ENCODE measurements at regions not wholly inside any gene's neighbourhood (a gene's known extent, or its start where the extent isn't known, plus 50 kb on each side); places are given as distances from the start of the nearest gene placed in this dataset.

GRCh38 chr5:24045046-24045445 is 537.6 kb downstream of the PRDM9 start:
- Histone ChIP-seq H3K27me3 (no peaks in the 10 kb centered on the region), H3K4me1 (no peaks in the 10 kb centered on the region), H3K36me3 (no peaks in the 10 kb centered on the region), H3K27ac (no peak overlapping the region), H3K9me3 (no peaks in the 10 kb centered on the region), H3K4me3 (no peak overlapping the region)
- TF ChIP-seq, protein P1, sequence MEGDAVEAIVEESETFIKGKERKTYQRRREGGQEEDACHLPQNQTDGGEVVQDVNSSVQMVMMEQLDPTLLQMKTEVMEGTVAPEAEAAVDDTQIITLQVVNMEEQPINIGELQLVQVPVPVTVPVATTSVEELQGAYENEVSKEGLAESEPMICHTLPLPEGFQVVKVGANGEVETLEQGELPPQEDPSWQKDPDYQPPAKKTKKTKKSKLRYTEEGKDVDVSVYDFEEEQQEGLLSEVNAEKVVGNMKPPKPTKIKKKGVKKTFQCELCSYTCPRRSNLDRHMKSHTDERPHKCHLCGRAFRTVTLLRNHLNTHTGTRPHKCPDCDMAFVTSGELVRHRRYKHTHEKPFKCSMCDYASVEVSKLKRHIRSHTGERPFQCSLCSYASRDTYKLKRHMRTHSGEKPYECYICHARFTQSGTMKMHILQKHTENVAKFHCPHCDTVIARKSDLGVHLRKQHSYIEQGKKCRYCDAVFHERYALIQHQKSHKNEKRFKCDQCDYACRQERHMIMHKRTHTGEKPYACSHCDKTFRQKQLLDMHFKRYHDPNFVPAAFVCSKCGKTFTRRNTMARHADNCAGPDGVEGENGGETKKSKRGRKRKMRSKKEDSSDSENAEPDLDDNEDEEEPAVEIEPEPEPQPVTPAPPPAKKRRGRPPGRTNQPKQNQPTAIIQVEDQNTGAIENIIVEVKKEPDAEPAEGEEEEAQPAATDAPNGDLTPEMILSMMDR (IDR thresholded peaks at IDR 0.05 in 4 of 5, conservative IDR thresholded peaks at IDR 0.05 in 1 of 5), result no peak
- TF ChIP-seq POLR2A (IDR thresholded peaks at IDR 0.05), result no peak
- intact Hi-C loops (cut with DNase I; ENCODE audit: low total_unique reads), result no loop called here
- ATAC-seq, result no peak
- in situ Hi-C loops (cut with MboI; ENCODE audit: low sequenced_read_pairs in 4 of 4), result no loop called here
- DNase-seq, result no peak

- intact Hi-C loops (cut with DNase I; ENCODE audit: low total_unique reads) (no loop called here), in situ Hi-C loops (cut with MboI; ENCODE audit: low sequenced_read_pairs in 4 of 4) (no loop called here)
- H3K27me3 ChIP-seq, result no peaks in the 10 kb centered on the region
- no peak for TF ChIP-seq POLR2A (IDR thresholded peaks at IDR 0.05)
- TF ChIP-seq, protein P1 (IDR thresholded peaks at IDR 0.05 in 4 of 5, conservative IDR thresholded peaks at IDR 0.05 in 1 of 5), result no peak
- DNase-seq (no peak), ATAC-seq (no peak)
- no peaks in the 10 kb centered on the region for H3K4me1 ChIP-seq
- H3K4me3 ChIP-seq, result no peak overlapping the region
- H3K36me3 ChIP-seq, result no peaks in the 10 kb centered on the region
- H3K27ac ChIP-seq, result no peak overlapping the region
- H3K9me3 ChIP-seq, result no peaks in the 10 kb centered on the region
These were observed 546.3 kb downstream of the PRDM9 start for GRCh38 chr5:24053737-24054136.

- intact Hi-C loops (cut with DNase I; ENCODE audit: low total_unique reads), result no loop called here
- H3K36me3 ChIP-seq, result no peaks in the 10 kb centered on the region
- ATAC-seq (no peak), DNase-seq (no peak)
- H3K27me3 ChIP-seq, result no peaks in the 10 kb centered on the region
- H3K4me3 ChIP-seq, result no peak overlapping the region
- H3K9me3 ChIP-seq, result no peaks in the 10 kb centered on the region
- TF ChIP-seq, protein P1 (IDR thresholded peaks at IDR 0.05 in 4 of 5, conservative IDR thresholded peaks at IDR 0.05 in 1 of 5), result no peak
- TF ChIP-seq POLR2A (IDR thresholded peaks at IDR 0.05), result no peak
- H3K4me1 ChIP-seq, result no peaks in the 10 kb centered on the region
- in situ Hi-C loops (cut with MboI; ENCODE audit: low sequenced_read_pairs in 4 of 4), result no loop called here
- H3K27ac ChIP-seq, result no peak overlapping the region
These were observed 551.6 kb downstream of the PRDM9 start for GRCh38 chr5:24059006-24059405.

DNA sequence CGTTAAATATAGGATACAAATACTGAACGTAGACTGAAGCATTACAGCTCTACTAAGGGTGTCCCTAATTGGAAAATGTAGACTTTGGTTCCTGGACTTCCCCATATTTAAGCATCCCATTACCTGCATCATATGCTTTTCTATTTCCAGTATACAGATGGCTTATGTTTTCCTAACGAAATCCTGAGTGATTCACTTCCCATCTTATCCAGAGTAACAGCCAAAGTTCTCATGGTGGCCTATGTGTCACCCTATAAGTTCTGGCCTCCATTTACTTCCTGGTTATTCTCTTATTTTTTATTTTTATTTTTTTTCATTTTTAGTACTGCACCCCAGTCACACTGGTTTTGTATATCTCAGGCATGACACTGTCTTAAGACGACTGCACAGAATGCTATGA is 552.3 kb downstream of the PRDM9 start:
- Histone ChIP-seq H3K4me3 (no peak overlapping the region), H3K4me1 (no peaks in the 10 kb centered on the region), H3K36me3 (no peaks in the 10 kb centered on the region), H3K27ac (no peak overlapping the region), H3K27me3 (no peaks in the 10 kb centered on the region), H3K9me3 (no peaks in the 10 kb centered on the region)
- ATAC-seq (no peak), DNase-seq (no peak)
- in situ Hi-C loops (cut with MboI; ENCODE audit: low sequenced_read_pairs in 4 of 4) (no loop called here), intact Hi-C loops (cut with DNase I; ENCODE audit: low total_unique reads) (no loop called here)
- TF ChIP-seq, protein P1 (IDR thresholded peaks at IDR 0.05 in 4 of 5, conservative IDR thresholded peaks at IDR 0.05 in 1 of 5), result no peak
- no peak for TF ChIP-seq POLR2A (IDR thresholded peaks at IDR 0.05)

- in situ Hi-C loops (cut with MboI; ENCODE audit: low sequenced_read_pairs in 4 of 4) (no loop called here), intact Hi-C loops (cut with DNase I; ENCODE audit: low total_unique reads) (no loop called here)
- Histone ChIP-seq H3K36me3 (no peaks in the 10 kb centered on the region), H3K27ac (no peak overlapping the region), H3K9me3 (no peaks in the 10 kb centered on the region), H3K4me3 (no peak overlapping the region), H3K27me3 (no peaks in the 10 kb centered on the region), H3K4me1 (no peaks in the 10 kb centered on the region)
- no peak for TF ChIP-seq POLR2A (IDR thresholded peaks at IDR 0.05)
- TF ChIP-seq, protein P1 (IDR thresholded peaks at IDR 0.05 in 4 of 5, conservative IDR thresholded peaks at IDR 0.05 in 1 of 5), result no peak
- DNase-seq (no peak), ATAC-seq (no peak)
These were observed 558.4 kb downstream of the PRDM9 start for GRCh38 chr5:24065779-24066178.
